Hepatocyte (in vitro differentiated cells): ENCODE measurements at regions not wholly inside any gene's neighbourhood (a gene's known extent, or its start where the extent isn't known, plus 50 kb on each side); places are given as distances from the start of the nearest gene placed in this dataset.

Experiments used
- DNase-seq: peaks from one replicate; pipeline ENCODE4 v3.0.0-alpha.2; 2016; ENCODE audit warnings: low spot score
- H2AFZ ChIP-seq: fragments of 200-600 bp; sonication (generic); 2 replicates; pipeline ENCODE4 v1.6.0; 2016; ENCODE audit warnings: antibody characterized with exemption, mild to moderate bottlenecking
- H3K27ac ChIP-seq: fragments of 200-600 bp; sonication (generic); 2 replicates; pipeline ENCODE4 v1.5.1; 2016; ENCODE audit warnings: mild to moderate bottlenecking
- H3K27me3 ChIP-seq: fragments of 200-600 bp; sonication (generic); 2 replicates; pipeline ENCODE4 v1.6.1; 2016
- H3K36me3 ChIP-seq: fragments of 200-600 bp; sonication (generic); replicated peaks from 2 replicates; pipeline ENCODE4 v1.5.1; 2016; ENCODE audit warnings: low read depth; ENCODE audit not compliant: insufficient read depth
- H3K4me1 ChIP-seq: fragments of 200-600 bp; sonication (generic); 2 replicates; pipeline ENCODE4 v1.5.1; 2016; ENCODE audit warnings: mild to moderate bottlenecking, moderate library complexity; ENCODE audit not compliant: insufficient read depth
- H3K4me2 ChIP-seq: fragments of 200-600 bp; sonication (generic); 2 replicates; pipeline ENCODE4 v1.6.0; 2016
- H3K4me3 ChIP-seq: fragments of 200-600 bp; sonication (generic); 2 replicates; pipeline ENCODE4 v1.5.1; 2016; ENCODE audit warnings: mild to moderate bottlenecking
- H3K79me2 ChIP-seq: fragments of 200-600 bp; sonication (generic); 2 replicates; pipeline ENCODE4 v1.6.0; 2017; ENCODE audit warnings: mild to moderate bottlenecking
- H3K9me2 ChIP-seq: fragments of 200-600 bp; sonication (generic); replicated peaks from 2 replicates; pipeline ENCODE4 v1.6.0; 2017; ENCODE audit warnings: mild to moderate bottlenecking; ENCODE audit not compliant: insufficient read depth
- H3K9me3 ChIP-seq: fragments of 200-600 bp; sonication (generic); 2 replicates; pipeline ENCODE4 v1.5.1; 2016; ENCODE audit warnings: low read depth, mild to moderate bottlenecking
- H4K20me1 ChIP-seq: fragments of 200-600 bp; sonication (generic); 2 replicates; pipeline ENCODE4 v1.6.0; 2016; ENCODE audit warnings: mild to moderate bottlenecking; ENCODE audit not compliant: insufficient read depth, poor library complexity, severe bottlenecking
- CTCF ChIP-seq: fragments of 200-600 bp; sonication (generic); IDR thresholded peaks from 2 replicates; pipeline ENCODE4 v1.5.1; 2016; ENCODE audit warnings: antibody characterized with exemption, mild to moderate bottlenecking; ENCODE audit not compliant: poor library complexity
- EZH2 ChIP-seq: fragments of 200-600 bp; sonication (generic); IDR thresholded peaks from 2 replicates; pipeline ENCODE4 v1.6.1; 2016; ENCODE audit warnings: antibody characterized with exemption, mild to moderate bottlenecking, borderline replicate concordance
- EZH2phosphoT487 ChIP-seq: fragments of 200-600 bp; sonication (generic); IDR thresholded peaks from one replicate; pipeline ENCODE4 v1.6.1; 2018; ENCODE audit warnings: antibody characterized with exemption, mild to moderate bottlenecking, low read depth, moderate library complexity; ENCODE audit not compliant: unreplicated experiment, severe bottlenecking
- WGBS: methylation state at CpG from one replicate; pipeline ENCODE4 v1.1.6; 2016; ENCODE audit warnings: low lambda C conversion rate; ENCODE audit errors: missing lambda C conversion rate; 5-methylcytosine and 5-hydroxymethylcytosine counted together

GRCh38 chr20:8943631-8944030 is 125.3 kb upstream of the PLCB4 start:
- no peaks in the 10 kb centered on the region for H3K4me1 ChIP-seq
- no peak overlapping the region for H2AFZ ChIP-seq
- no peaks in the 10 kb centered on the region for H3K79me2 ChIP-seq
- no peaks in the 10 kb centered on the region for H4K20me1 ChIP-seq
- H3K9me2 ChIP-seq, result no peaks in the 10 kb centered on the region
- H3K4me3 ChIP-seq, result no peak overlapping the region
- no peaks in the 10 kb centered on the region for H3K36me3 ChIP-seq
- H3K27ac ChIP-seq, result no peak overlapping the region
- TF ChIP-seq EZH2 (no peak), EZH2phosphoT487 (no peak), CTCF (no peak)
- H3K9me3 ChIP-seq, result no peaks in the 10 kb centered on the region
- no peak overlapping the region for H3K4me2 ChIP-seq
- H3K27me3 ChIP-seq, result no peaks in the 10 kb centered on the region
- DNase-seq, result no peak

DNA sequence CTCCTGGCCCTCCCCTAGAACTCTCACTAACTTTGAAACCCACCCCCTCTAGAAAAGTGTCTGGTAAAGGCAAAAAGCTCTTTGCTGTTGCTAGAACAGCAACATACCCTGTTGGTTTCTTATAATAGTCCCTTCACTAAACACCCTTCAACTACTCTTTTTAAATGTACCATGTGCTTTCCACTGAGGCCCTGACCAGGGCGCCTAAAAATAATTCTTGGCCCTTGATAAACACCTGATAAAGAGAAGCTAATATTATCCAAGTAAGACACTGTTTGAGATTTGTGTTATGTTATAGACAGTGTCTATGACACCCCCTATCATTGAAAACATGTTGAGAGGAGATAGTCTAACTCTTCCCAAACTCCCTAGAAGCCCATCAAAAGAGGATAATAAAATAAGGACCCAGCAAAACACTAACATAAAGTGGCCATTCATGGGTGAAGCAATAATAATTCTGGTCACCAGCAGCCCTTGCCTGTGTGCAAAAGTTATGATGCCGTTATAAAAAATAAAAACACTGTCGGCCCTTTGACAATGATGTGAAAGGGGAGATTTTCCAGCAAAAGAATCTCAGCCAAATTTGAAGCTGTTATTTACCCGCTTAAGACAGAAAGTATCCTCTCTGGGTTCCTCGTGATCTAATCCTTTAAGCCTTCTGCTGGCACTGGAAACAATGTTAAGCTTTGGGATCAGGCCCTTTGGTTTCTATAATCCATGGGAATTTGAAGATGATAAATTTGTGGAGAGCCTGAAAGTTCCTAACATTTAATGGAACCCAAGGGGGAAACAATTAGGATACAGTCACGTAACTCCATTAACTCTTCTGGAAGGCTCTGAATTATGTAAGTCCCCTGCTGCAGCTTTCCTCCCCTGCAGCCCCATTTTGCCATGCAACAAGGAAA is 122.6 kb upstream of the PLCB4 start:
- no peaks in the 10 kb centered on the region for H3K79me2 ChIP-seq
- no peaks in the 10 kb centered on the region for H3K9me2 ChIP-seq
- H4K20me1 ChIP-seq, result no peaks in the 10 kb centered on the region
- no peak overlapping the region for H3K4me3 ChIP-seq
- H3K27ac ChIP-seq, result no peak overlapping the region
- H2AFZ ChIP-seq, result no peak overlapping the region
- H3K4me1 ChIP-seq, result no peaks in the 10 kb centered on the region
- DNase-seq, result peak; percentile 13
- WGBS, result 35% methylated on average over 6 of the region's 6 CpGs
- TF ChIP-seq CTCF (no peak), EZH2phosphoT487 (peak; percentile 84)
- H3K36me3 ChIP-seq, result no peaks in the 10 kb centered on the region
- no peaks in the 10 kb centered on the region for H3K27me3 ChIP-seq
- H3K9me3 ChIP-seq, result no peaks in the 10 kb centered on the region
- no peak overlapping the region for H3K4me2 ChIP-seq

DNA sequence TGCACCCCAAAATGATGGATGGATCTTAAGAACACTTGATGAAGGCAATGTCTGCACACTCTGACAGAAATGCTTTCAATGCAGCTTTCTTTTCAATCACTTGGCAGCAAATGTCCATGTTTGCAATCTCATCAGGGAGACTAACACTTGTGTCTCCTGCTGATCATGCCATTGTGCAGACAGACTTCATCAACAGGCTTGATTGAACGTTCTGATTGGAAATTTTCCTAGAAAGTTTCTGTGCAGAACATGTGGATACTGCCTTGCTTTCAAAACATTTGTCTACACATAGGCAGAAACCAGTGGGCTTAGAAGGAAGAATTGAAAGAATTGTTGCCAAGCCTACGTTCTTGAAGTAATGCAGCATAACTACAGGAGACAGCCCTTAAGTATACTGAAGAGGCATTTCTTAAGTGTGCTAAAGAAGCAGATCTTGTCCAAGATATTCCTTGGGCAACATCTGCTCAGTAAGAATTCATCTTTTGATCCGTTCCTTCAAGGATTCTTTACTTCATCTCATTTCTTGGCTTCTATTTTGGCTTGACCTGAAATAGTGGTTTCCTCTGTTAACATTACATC is 120.4 kb upstream of the PLCB4 start:
- TF ChIP-seq CTCF (no peak), EZH2phosphoT487 (no peak), EZH2 (no peak)
- Histone ChIP-seq H3K4me2 (no peak overlapping the region), H3K36me3 (no peaks in the 10 kb centered on the region), H3K4me1 (no peaks in the 10 kb centered on the region), H3K9me2 (no peaks in the 10 kb centered on the region), H3K79me2 (no peaks in the 10 kb centered on the region), H4K20me1 (no peaks in the 10 kb centered on the region), H3K27ac (no peak overlapping the region), H3K4me3 (no peak overlapping the region), H3K9me3 (no peaks in the 10 kb centered on the region), H3K27me3 (no peaks in the 10 kb centered on the region), H2AFZ (no peak overlapping the region)
- WGBS, result 76% methylated on average over 3 of the region's 3 CpGs
- no peak for DNase-seq
